Central memory CD4-positive, alpha-beta T cell (primary cell): ENCODE measurements at regions not wholly inside any gene's neighbourhood (a gene's known extent, or its start where the extent isn't known, plus 50 kb on each side); places are given as distances from the start of the nearest gene placed in this dataset.

Source experiments
- DNase-seq: peaks from one replicate; pipeline ENCODE4 v3.0.0; 2022

GRCh38 chr18:24628326-24628725 lies 167.9 kb downstream of the HRH4 start:
- no peak for DNase-seq

DNA sequence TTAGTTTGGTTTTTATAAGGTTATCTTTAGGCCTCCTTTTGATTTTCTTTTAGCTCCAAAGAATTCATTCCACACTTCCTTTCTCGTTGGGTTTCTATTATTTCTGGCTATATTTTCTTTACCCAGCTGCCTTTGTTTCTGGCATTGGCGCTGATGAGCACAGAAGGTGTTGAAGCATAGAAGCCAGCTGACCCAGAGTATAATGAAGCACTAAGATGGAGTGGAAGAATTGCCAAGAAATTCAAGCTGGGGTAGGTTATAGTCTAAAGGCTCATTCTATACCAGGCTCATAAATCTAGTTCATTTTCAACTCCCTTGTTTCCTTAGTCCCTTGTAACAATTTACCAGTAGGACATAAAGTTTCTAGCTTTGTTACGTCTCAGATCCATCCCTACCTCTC lies 169.5 kb downstream of the HRH4 start:
- no peak for DNase-seq

- DNase-seq: no peak
These were observed 170.0 kb downstream of the HRH4 start for GRCh38 chr18:24630346-24630880.

- DNase-seq: no peak
These were observed 171.0 kb downstream of the HRH4 start for GRCh38 chr18:24631243-24632025.

- DNase-seq: no peak
These were observed 171.9 kb downstream of the HRH4 start for GRCh38 chr18:24632158-24632988.

DNA sequence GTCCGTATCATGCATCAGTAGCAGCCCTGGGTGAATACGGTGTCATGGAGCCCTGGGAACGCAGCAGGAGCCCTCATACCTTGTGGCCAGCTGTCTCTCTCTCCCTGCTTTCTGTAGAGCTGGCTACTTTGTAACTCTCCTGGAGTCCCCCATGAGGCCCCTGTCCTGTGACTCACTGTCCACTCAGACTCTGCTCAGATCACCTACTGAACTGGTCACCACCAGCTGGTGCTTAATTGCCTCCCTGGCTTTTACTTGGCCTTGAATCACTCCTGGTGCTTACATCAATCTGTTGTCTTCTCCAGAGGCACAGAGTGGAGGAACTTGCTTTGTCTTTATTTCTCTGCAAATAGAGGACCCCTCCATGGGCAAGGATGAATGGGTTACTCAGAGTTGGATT lies 172.7 kb downstream of the HRH4 start:
- DNase-seq: no peak

- DNase-seq: no peak
These were observed 189.1 kb downstream of the HRH4 start for GRCh38 chr18:24649571-24649970.

GRCh38 chr18:24651434-24651833 lies 191.0 kb downstream of the HRH4 start:
- DNase-seq: no peak

- DNase-seq: no peak
These were observed 195.6 kb downstream of the HRH4 start for GRCh38 chr18:24656050-24656449.

DNA sequence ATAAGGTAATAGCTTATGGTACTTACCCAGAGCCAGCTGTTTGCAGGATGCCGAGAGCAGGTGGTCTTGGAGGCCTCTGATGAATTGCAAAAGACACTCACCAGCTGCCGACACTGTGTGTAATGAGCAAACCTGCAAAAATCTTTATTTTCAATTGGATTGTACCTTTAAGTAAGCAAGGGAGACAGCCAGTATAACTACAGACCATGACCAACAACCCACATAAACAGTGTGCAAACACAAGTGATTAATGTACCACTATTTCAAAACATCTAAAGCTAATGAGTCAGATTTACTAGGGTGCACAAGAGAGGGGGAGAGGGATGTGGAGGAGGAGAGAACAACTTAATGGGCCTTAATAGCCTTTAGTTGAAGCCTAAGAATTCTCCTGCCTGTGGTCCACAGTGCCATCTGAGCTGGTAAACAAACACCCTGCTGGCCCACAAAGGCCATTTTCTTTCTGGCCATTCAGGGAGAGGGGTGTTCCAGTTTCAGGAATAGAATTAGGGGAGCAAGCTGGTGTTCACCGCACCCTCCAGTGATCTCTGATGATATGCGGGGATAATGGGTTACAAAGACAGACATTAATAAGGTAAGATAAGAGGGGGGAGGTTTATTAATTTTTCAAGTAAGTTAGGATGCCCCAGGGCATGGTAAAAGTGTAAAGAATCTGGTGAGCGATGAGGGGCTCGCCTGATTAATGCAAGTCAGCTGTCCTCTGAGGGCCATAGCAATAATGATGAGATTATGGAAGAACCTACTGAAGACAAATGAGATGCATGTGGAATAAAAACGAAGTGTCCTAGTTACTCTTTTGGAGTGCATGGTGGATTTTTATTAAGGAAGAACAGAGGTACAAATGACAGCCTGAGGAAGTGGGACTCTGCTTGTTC lies 196.4 kb downstream of the HRH4 start:
- DNase-seq: no peak

GRCh38 chr18:24657444-24657842 lies 197.0 kb downstream of the HRH4 start:
- DNase-seq: no peak

DNA sequence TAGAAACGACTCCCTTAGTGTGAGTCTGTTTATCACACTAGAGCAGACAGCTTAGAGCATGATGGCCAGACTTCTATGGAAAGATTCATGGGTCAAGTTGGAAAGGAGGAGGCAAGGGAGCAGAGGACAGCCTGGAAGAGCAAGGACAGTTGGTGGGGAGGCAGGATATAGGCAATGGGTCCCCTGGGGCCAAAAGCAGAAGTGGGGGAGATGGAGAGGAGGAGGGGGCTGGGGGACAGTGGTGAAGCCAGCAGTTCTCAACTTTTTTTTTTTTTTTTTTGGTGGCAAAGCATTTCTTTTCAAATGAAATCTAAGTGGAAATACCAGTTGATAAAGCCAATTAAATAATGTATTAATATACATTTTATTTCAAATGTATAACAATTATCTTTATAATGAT lies 197.9 kb downstream of the HRH4 start:
- no peak for DNase-seq

DNA sequence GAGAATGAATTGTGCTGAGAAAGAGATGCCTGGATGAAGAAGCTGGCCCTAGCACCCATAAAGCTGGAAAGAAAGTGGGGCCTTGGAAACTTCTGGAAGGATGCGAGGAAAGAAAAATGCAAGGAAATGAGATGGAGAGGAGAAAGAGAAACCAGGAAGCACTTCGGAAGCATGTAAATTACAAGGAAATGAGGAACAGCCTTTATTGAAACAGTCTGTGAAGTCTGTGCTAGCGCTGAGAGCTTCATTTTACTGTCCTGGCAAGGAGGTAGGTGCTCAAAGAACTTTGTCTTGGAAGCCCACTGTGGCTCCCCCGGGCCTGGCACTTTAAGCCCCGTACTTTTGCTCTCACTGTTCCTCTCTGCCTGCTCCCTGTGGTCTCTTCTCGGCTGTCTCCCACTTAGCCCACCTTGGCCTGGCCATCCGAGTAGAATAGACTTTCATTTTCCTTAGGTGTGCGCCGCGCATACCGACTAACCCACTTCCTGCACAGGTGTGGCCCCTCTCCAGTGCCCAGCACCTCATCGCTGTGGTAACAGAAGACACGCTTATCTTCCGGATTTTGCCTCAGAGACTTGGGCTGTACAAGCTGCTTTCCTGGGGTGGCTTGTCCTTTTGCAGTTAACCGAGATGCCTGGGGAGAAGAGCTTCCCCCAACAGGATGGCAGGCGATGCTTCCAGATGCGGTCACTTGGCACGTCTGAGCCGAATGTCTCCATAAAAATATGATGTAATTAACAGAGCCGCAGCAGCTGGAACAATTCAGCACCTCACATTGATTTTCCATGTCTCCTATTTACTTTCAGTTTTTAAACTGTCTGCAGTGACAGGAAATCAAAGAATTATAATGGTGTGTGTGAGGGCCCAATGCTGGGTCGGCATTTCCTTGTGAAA lies 199.6 kb downstream of the HRH4 start:
- DNase-seq: peak; percentile 38

DNA sequence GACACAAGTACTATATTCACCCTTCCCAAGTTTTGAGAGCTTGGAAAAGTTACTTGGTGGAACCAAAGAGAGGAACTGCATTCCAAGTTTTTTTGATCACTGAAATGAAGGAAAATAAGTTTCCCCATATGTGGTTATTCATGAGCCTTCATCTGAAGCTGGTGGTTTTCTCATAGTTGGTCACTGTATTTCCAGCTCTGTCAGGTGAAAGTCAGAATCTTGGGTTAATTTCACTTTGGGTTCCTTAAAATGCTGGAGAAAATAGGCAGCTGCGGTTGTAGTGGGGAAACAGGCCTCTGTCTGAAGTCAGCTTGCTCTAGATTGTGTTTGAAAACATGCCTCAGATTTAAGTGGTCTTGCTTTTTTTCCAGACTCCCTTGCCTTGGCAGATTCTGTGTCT lies 200.5 kb downstream of the HRH4 start:
- no peak for DNase-seq

DNA sequence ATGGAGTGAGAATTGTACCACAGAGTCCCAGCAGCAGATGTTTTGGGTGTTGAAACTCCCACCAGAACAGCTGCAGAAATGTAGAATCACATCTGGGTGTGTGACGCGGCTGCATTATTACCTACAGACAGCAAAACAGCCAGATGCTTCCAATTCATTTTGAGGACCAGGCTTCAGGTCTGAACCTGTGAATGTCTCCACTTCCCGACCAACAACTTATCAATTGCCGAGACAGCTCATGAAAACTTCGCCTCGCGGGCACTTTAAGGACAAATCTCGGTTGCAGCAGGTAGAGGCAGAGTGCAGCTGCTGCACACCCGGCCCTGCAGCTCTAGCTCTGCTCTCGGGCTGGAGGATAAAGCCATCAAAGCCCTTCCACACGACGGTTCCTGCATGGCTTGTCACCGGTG lies 202.0 kb downstream of the HRH4 start:
- DNase-seq: no peak

GRCh38 chr18:24663026-24663425 lies 202.6 kb downstream of the HRH4 start:
- DNase-seq: no peak

GRCh38 chr18:24669015-24669414 lies 208.6 kb downstream of the HRH4 start:
- no peak for DNase-seq

GRCh38 chr18:24669502-24669901 lies 209.1 kb downstream of the HRH4 start:
- DNase-seq: no peak

DNA sequence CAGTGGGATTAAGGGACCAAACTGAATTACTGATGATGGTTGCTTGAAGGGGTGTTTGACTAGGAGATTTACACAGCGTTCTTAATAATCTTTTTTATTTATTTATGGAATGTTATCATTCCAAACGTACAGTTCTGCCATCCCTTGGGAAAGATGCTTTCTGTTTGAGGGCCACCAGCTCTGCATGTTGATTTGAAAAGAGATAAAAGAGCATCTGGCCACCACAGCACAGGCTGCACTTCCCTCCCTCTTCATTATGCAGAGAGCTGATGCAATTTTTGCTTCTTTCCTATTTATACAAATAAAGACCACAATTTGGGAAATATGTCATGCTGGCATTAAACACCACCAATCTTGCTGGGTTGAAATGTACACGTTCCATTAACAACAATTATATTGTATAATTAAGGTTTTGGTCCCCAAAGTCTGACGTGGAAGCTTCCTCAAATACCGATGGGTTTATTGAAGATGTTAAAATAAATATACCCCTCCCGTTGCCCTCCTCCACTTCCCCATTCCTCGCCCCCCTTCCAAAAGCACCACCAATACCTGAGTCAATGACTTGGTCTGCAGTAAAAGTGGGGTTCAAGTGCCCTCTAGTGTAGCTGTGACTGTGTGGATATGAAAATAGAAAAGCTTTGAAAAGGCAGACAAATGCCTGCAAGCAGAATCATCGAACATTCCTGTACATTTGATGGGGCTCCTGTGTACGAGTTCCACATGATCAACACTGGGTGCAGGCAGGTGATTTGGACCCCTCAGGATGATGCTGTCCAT lies 211.9 kb downstream of the HRH4 start:
- no peak for DNase-seq

DNA sequence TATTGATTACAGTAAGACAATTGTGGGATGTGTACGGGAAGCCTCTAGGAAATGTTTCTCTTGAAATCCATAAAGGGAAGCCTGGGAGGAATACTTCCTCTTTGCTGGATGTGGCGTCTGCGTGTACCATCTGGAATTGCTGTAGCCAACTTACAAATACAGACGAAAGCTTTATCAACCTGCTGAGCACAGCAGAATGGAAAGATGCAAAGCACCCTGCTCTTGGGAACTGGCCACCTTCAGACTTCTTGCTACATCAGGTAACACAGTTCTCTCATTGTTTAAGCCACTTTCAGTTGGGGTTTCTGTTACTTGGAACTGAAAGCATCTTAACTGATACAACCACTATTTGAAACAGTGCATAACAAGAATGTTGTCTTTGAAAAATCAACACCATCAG lies 213.8 kb downstream of the HRH4 start:
- DNase-seq: no peak

DNA sequence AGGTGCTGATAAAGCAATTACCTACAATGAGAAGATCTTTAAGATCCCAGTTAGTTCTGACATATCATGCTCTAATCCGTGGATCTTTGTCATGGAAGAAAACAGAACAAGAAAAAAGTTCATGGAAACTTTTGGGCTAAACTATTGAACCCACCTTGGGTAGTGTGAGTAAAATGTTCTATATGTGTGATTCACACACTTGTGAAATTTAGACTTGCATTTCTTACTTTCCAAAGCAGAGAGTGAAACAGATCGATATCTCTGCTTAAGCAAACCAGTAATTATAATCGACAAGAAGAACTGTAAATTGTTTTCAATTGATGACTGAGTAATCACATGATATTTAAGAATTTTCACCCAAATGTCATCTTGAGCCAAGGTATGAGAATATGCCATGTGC lies 214.2 kb downstream of the HRH4 start:
- no peak for DNase-seq
